SK-N-SH treated with all-trans-retinoic acid at 6 μM for 48 hours (cell line): ENCODE measurements at regions not wholly inside any gene's neighbourhood (a gene's known extent, or its start where the extent isn't known, plus 50 kb on each side); places are given as distances from the start of the nearest gene placed in this dataset.

ENCODE experiments used
- ATAC-seq: fragments of 200-7000 bp; cut with Tn5 transposase; 3 replicates; pipeline ENCODE4 v1.9.1; 2020; ENCODE audit warnings: mild to moderate bottlenecking, moderate library complexity
- ARNTL ChIP-seq: fragments of 450-650 bp; formaldehyde crosslinking; IDR thresholded peaks from 2 replicates; pipeline ENCODE4 v1.5.0; 2020; ENCODE audit warnings: low read depth, mild to moderate bottlenecking, moderate library complexity, borderline replicate concordance
- BACH2 ChIP-seq: fragments of 250-450 bp; sonication (Bioruptor Pico); IDR thresholded peaks from 2 replicates; pipeline ENCODE4 v1.9.0; 2021; ENCODE audit warnings: mild to moderate bottlenecking, borderline replicate concordance
- ESRRG ChIP-seq: fragments of 250-450 bp; sonication (Bioruptor Pico); IDR thresholded peaks from 2 replicates; pipeline ENCODE4 v1.6.1; 2021; ENCODE audit warnings: mild to moderate bottlenecking
- GLIS3 ChIP-seq: fragments of 250-450 bp; sonication (Bioruptor Pico); IDR thresholded peaks from 2 replicates; pipeline ENCODE4 v1.5.0; 2020; ENCODE audit warnings: mild to moderate bottlenecking, moderate library complexity
- ISL1 ChIP-seq: fragments of 250-450 bp; sonication (Bioruptor Pico); IDR thresholded peaks from 2 replicates; pipeline ENCODE4 v2.1.2; 2022; ENCODE audit warnings: mild to moderate bottlenecking, moderate library complexity
- OSR1 ChIP-seq: fragments of 250-450 bp; sonication (Bioruptor Pico); IDR thresholded peaks from 2 replicates; pipeline ENCODE4 v1.8.0; 2022; ENCODE audit warnings: moderate library complexity, mild to moderate bottlenecking, inconsistent platforms
- RARB ChIP-seq: fragments of 250-450 bp; sonication (Bioruptor Pico); IDR thresholded peaks from 2 replicates; pipeline ENCODE4 v1.8.0; 2021; ENCODE audit warnings: mild to moderate bottlenecking, moderate library complexity
- TCF4 ChIP-seq: fragments of 250-450 bp; sonication (Bioruptor Pico); IDR thresholded peaks from 2 replicates; pipeline ENCODE4 v1.8.0; 2021; ENCODE audit warnings: mild to moderate bottlenecking, moderate library complexity, borderline replicate concordance
- TOX ChIP-seq: fragments of 250-450 bp; sonication (Bioruptor Pico); IDR thresholded peaks from 2 replicates; pipeline ENCODE4 v1.8.0; 2021; ENCODE audit warnings: mild to moderate bottlenecking, moderate library complexity, borderline replicate concordance
- TSHZ2 ChIP-seq: fragments of 250-450 bp; sonication (Bioruptor Pico); IDR thresholded peaks from 2 replicates; pipeline ENCODE4 v1.5.0; 2020; ENCODE audit warnings: mild to moderate bottlenecking, moderate library complexity
- ZFP30 ChIP-seq: fragments of 450-650 bp; formaldehyde crosslinking; IDR thresholded peaks from 2 replicates; pipeline ENCODE4 v1.5.0; 2022; ENCODE audit warnings: mild to moderate bottlenecking, moderate library complexity
- ZNF70 ChIP-seq: fragments of 450-650 bp; formaldehyde crosslinking; IDR thresholded peaks from 2 replicates; pipeline ENCODE4 v1.5.0; 2020; ENCODE audit warnings: mild to moderate bottlenecking, moderate library complexity
- ZNF8 ChIP-seq: fragments of 450-650 bp; formaldehyde crosslinking; IDR thresholded peaks from 2 replicates; pipeline ENCODE4 v1.5.0; 2020; ENCODE audit warnings: mild to moderate bottlenecking, moderate library complexity
- TF ChIP-seq, protein P1 (sequence below): fragments of 250-450 bp; sonication (Bioruptor Pico); IDR thresholded peaks from 2 replicates; pipeline ENCODE4 v1.5.1; 2021; ENCODE audit warnings: mild to moderate bottlenecking, moderate library complexity
- TF ChIP-seq, protein P2 (sequence below): fragments of 250-450 bp; sonication (Bioruptor Pico); IDR thresholded peaks from 2 replicates; pipeline ENCODE4 v1.8.0; 2021; ENCODE audit warnings: low read depth, mild to moderate bottlenecking, moderate library complexity, borderline replicate concordance

GRCh38 chr2:37829616-37830395, 95.3 kb upstream of the RMDN2 start:
- TF ChIP-seq ARNTL (CRISPR knock-in tag): no peak
- no peak for TF ChIP-seq TOX
- TF ChIP-seq GLIS3 (CRISPR knock-in tag): no peak
- TF ChIP-seq OSR1: no peak
- TF ChIP-seq RARB: no peak
- TF ChIP-seq ISL1: no peak
- no peak for TF ChIP-seq TSHZ2 (CRISPR knock-in tag)
- TF ChIP-seq ZNF8 (CRISPR knock-in tag): peak; percentile 22; the same call in 1 of the 2 replicates
- ATAC-seq: no peak; the same call in 2 of the 3 replicates

GRCh38 chr2:37830636-37831035, 94.5 kb upstream of the RMDN2 start:
- TF ChIP-seq ZNF70: no peak
- no peak for TF ChIP-seq TSHZ2 (CRISPR knock-in tag)
- TF ChIP-seq, protein P1, sequence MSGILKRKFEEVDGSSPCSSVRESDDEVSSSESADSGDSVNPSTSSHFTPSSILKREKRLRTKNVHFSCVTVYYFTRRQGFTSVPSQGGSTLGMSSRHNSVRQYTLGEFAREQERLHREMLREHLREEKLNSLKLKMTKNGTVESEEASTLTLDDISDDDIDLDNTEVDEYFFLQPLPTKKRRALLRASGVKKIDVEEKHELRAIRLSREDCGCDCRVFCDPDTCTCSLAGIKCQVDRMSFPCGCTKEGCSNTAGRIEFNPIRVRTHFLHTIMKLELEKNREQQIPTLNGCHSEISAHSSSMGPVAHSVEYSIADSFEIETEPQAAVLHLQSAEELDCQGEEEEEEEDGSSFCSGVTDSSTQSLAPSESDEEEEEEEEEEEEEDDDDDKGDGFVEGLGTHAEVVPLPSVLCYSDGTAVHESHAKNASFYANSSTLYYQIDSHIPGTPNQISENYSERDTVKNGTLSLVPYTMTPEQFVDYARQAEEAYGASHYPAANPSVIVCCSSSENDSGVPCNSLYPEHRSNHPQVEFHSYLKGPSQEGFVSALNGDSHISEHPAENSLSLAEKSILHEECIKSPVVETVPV (CRISPR knock-in tag): no peak
- no peak for TF ChIP-seq RARB
- no peak for TF ChIP-seq ZFP30 (CRISPR knock-in tag)
- no peak for TF ChIP-seq ISL1
- TF ChIP-seq, protein P2, sequence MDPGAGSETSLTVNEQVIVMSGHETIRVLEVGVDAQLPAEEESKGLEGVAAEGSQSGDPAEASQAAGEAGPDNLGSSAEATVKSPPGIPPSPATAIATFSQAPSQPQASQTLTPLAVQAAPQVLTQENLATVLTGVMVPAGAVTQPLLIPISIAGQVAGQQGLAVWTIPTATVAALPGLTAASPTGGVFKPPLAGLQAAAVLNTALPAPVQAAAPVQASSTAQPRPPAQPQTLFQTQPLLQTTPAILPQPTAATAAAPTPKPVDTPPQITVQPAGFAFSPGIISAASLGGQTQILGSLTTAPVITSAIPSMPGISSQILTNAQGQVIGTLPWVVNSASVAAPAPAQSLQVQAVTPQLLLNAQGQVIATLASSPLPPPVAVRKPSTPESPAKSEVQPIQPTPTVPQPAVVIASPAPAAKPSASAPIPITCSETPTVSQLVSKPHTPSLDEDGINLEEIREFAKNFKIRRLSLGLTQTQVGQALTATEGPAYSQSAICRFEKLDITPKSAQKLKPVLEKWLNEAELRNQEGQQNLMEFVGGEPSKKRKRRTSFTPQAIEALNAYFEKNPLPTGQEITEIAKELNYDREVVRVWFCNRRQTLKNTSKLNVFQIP (CRISPR knock-in tag): no peak
- no peak for ATAC-seq

GRCh38 chr2:37831081-37831780, 93.9 kb upstream of the RMDN2 start:
- ATAC-seq: no peak

More at GRCh38 chr2:37831081-37831780, 93.9 kb upstream of the RMDN2 start:
- TF ChIP-seq, protein P1 (CRISPR knock-in tag): no peak
- no peak for TF ChIP-seq TCF4
- no peak for TF ChIP-seq RARB
- no peak for TF ChIP-seq ZNF70
- TF ChIP-seq ZFP30 (CRISPR knock-in tag): no peak
- TF ChIP-seq ESRRG: no peak
- TF ChIP-seq BACH2 (CRISPR knock-in tag): no peak
